Gastrocnemius medialis (tissue), 4 donors: ENCODE measurements at regions not wholly inside any gene's neighbourhood (a gene's known extent, or its start where the extent isn't known, plus 50 kb on each side); places are given as distances from the start of the nearest gene placed in this dataset.

Experiments
- CTCF ChIP-seq, 5 experiments: fragments of 450-650 bp in 3 of 5; fragments of 200-600 bp in 2 of 5; sonication (generic) in 2 of 5; IDR thresholded peaks in 4 of 5; conservative IDR thresholded peaks in 1 of 5; 1 replicate in 4 of 5; 2 replicates in 1 of 5; pipeline ENCODE4 v1.5.1; 2016 to 2019; ENCODE audit warnings: antibody characterized with exemption in 5 of 5, mild to moderate bottlenecking in 3 of 5, moderate library complexity in 3 of 5
- POLR2A ChIP-seq, 2 donors: fragments of 450-650 bp; IDR thresholded peaks; one replicate each; pipeline ENCODE4 v1.6.1; 2017; ENCODE audit warnings: antibody characterized with exemption in 2 of 2, mild to moderate bottlenecking in 2 of 2, moderate library complexity in 2 of 2

DNA sequence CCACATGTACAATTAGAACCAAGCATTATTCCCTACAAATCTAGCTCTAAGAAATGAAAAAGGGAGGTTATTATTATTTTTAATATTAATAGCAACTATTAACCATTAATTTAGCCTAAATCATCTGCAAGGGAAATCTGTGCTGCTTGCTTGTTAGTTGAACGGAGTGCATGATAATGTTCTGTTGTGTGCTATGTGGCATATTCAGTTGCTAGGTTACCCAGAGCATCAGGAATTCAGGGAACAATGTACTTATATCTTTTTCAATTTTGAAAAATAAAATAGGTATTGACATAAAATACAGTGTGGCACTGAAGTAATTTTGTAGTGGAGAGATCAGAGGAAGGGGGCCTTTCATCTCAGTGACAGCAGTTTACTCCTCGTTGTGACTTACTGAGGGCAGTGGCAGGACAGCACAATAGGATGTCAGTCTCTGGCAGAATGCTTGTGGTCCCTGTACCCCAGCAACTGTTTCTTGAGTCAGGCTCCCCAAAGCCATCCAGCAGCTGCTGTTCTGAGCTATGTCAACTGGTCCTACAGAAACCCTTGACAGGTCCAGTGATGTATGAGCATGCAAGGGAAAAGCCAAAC is 173.6 kb downstream of the TMEM161B start:
- TF ChIP-seq CTCF (IDR thresholded peaks at IDR 0.05 in 4 of 5, conservative IDR thresholded peaks at IDR 0.05 in 1 of 5) (no peak), POLR2A (IDR thresholded peaks at IDR 0.05) (no peak)
